IPS-NIHi7 (cell line): ENCODE measurements at regions not wholly inside any gene's neighbourhood (a gene's known extent, or its start where the extent isn't known, plus 50 kb on each side); places are given as distances from the start of the nearest gene placed in this dataset.
A peak's percentile ranks its signal among the peaks of the same experiment; 100 is the strongest.
"Not testable (repeated sequence)": the region's sequence is repeated elsewhere in the genome, so short reads cannot be mapped to it uniquely, and the experiment has no call there.

ENCODE experiments used
- DNase-seq: peaks from one replicate; pipeline ENCODE4 v3.0.0; 2012; ENCODE audit warnings: mixed read lengths; ENCODE audit errors: extremely low spot score

- no peak for DNase-seq
These were observed 277.1 kb upstream of the ECI2 start for GRCh38 chr6:4412488-4412887.

- no peak for DNase-seq
These were observed 276.7 kb upstream of the ECI2 start for GRCh38 chr6:4412077-4412476.

GRCh38 chr6:4407710-4408109 lies 272.3 kb upstream of the ECI2 start:
- not testable (repeated sequence) for DNase-seq

- no peak for DNase-seq
These were observed 270.3 kb upstream of the ECI2 start for GRCh38 chr6:4405621-4406212.

GRCh38 chr6:4404415-4404814 lies 269.0 kb upstream of the ECI2 start:
- no peak for DNase-seq

- DNase-seq: no peak
These were observed 268.5 kb upstream of the ECI2 start for GRCh38 chr6:4403828-4404227.

- no peak for DNase-seq
These were observed 267.8 kb upstream of the ECI2 start for GRCh38 chr6:4403023-4403752.

- no peak for DNase-seq
These were observed 267.2 kb upstream of the ECI2 start for GRCh38 chr6:4402477-4402976.

- no peak for DNase-seq
These were observed 266.3 kb upstream of the ECI2 start for GRCh38 chr6:4401408-4402368.

- no peak for DNase-seq
These were observed 264.3 kb upstream of the ECI2 start for GRCh38 chr6:4399656-4400055.

- DNase-seq: no peak
These were observed 263.4 kb upstream of the ECI2 start for GRCh38 chr6:4398791-4399190.

- no peak for DNase-seq
These were observed 261.9 kb upstream of the ECI2 start for GRCh38 chr6:4397307-4397706.

- no peak for DNase-seq
These were observed 260.7 kb upstream of the ECI2 start for GRCh38 chr6:4396044-4396443.

GRCh38 chr6:4395386-4395785 lies 260.0 kb upstream of the ECI2 start:
- DNase-seq: no peak

GRCh38 chr6:4394786-4395185 lies 259.4 kb upstream of the ECI2 start:
- no peak for DNase-seq

GRCh38 chr6:4388675-4389074 lies 253.3 kb upstream of the ECI2 start:
- peak; percentile 69 for DNase-seq

- no peak for DNase-seq
These were observed 249.3 kb upstream of the ECI2 start for GRCh38 chr6:4384656-4385055.

GRCh38 chr6:4383910-4384638 lies 248.7 kb upstream of the ECI2 start:
- DNase-seq: no peak

GRCh38 chr6:4382362-4382853 lies 247.0 kb upstream of the ECI2 start:
- DNase-seq: no peak

GRCh38 chr6:4381381-4381780 lies 246.0 kb upstream of the ECI2 start:
- DNase-seq: no peak

- DNase-seq: no peak
These were observed 245.5 kb upstream of the ECI2 start for GRCh38 chr6:4380881-4381281.
